ENCODE measurements at regions not wholly inside any gene's neighbourhood (a gene's known extent, or its start where the extent isn't known, plus 50 kb on each side); places are given as distances from the start of the nearest gene placed in this dataset.
A peak's percentile ranks its signal among the peaks of the same experiment; 100 is the strongest.
"Not testable (repeated sequence)": the region's sequence is repeated elsewhere in the genome, so short reads cannot be mapped to it uniquely, and the experiment has no call there.

DNA sequence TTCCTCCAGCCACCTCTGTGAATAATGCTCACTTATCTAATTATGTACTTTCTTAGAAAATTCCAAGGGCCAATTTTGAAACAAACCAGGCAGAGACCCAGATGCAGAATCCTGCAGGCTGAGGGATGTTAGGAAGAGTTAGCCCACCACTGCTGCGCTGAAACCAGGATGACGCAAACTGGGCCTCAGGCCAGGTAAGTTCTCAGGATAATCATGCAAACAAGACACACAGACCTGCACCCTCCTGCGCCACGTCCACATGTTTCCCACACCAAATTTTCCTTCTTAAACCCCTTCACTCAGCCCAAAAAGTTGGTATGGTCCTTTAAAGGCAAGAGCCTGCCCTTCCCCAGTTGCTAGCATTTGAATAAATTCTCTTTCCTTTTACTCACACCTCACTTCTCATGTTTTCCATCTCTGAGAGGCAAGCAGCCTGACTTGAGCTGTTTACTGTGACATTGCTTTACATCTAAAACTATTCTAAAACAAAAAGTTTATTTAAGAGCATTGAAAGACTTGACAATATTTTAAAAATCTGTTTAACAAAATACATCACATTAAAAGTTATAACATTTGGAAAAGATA, 887.1 kb downstream of the LRRIQ3 start:
- ATAC-seq = no peak
- Mint-ChIP-seq H3K4me1 (no peaks in the 10 kb centered on the region), H3K36me3 (no peaks in the 10 kb centered on the region), H3K27ac (no peak overlapping the region), H3K4me3 (no peak overlapping the region), H3K27me3 (no peaks in the 10 kb centered on the region), H3K9me3 (peaks cover 3% of the 10 kb centered on the region)

DNA sequence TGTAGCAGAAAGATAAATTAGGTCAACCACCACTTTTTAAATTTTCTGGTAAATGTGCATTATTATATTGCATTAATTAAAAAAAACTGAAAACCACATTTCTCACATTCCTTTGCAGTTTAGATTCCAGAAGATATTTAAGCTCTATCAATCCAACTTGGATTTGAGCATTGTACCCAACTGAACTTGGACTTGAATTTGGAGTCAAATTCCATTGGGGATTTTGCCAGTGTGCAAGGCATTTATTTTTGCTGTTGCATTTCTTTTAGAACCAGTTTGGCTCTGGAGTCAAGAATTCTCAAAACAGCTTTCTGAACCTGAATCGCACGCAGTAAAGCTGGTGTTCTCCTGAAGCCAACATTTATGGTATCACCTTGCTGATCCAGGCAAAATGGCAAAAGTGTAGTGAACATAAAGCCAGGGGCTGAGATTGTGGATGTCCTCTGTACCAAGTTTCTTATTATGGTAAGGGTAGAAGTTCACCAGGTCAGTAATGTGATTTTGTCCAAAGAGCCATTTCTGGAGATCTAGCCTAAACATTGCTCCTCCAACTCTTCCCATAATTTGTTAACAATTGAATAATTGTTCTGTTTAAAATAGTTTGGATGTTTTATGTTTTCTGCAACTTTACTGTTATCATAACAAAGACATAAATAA, 890.9 kb downstream of the LRRIQ3 start:
- Mint-ChIP-seq H3K27me3 (no peaks in the 10 kb centered on the region), H3K27ac (no peak overlapping the region), H3K4me1 (no peaks in the 10 kb centered on the region), H3K36me3 (no peaks in the 10 kb centered on the region), H3K4me3 (no peak overlapping the region), H3K9me3 (peaks cover 3% of the 10 kb centered on the region)
- ATAC-seq = no peak

DNA sequence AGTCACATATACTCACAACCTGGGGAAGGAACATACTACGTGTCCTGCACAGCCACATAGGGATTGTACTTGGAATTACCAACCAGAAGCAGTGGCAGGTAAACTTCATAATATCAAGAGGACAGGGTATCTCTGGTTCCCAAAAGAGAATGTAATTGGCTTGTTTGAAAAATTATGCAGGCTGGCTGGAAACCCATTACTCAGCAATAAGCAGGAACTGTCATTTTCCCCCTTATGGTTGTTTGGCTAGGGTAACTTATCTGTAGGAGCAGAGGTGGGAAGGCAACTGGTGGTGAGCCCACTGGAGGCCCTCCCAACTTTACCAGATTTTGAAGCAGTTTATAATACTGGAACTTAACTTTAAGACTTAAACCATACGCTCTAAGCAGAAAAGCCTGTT, 924.1 kb downstream of the LRRIQ3 start:
- no peak overlapping the region for H3K27ac Mint-ChIP-seq
- no peaks in the 10 kb centered on the region for H3K36me3 Mint-ChIP-seq
- no peaks in the 10 kb centered on the region for H3K27me3 Mint-ChIP-seq
- H3K4me1 Mint-ChIP-seq = no peaks in the 10 kb centered on the region
- H3K9me3 Mint-ChIP-seq = peaks cover 11% of the 10 kb centered on the region
- no peak overlapping the region for H3K4me3 Mint-ChIP-seq
- no peak for ATAC-seq

DNA sequence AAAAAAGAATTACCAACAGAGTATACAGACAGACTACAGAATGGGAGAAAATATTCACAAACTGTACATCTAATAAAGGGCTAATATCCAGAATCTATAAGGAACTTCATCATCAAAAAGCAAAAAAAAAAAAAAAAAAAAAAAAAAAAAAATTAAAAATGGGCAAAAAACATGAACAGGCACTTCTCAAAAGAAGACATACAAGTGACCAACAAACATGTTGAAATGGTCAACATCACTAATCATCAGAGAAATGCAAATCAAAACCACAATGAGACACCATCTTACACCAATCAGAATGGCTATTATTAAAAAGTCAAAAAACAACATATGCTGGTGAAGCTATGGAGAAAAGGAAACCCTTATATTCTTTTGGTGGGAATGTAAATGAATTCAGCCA, 952.8 kb downstream of the LRRIQ3 start:
- peaks cover 21% of the 10 kb centered on the region for H3K9me3 Mint-ChIP-seq
- H3K27ac Mint-ChIP-seq, H3K27me3 Mint-ChIP-seq, ATAC-seq, H3K36me3 Mint-ChIP-seq, H3K4me1 Mint-ChIP-seq, H3K4me3 Mint-ChIP-seq: not testable (repeated sequence)

DNA sequence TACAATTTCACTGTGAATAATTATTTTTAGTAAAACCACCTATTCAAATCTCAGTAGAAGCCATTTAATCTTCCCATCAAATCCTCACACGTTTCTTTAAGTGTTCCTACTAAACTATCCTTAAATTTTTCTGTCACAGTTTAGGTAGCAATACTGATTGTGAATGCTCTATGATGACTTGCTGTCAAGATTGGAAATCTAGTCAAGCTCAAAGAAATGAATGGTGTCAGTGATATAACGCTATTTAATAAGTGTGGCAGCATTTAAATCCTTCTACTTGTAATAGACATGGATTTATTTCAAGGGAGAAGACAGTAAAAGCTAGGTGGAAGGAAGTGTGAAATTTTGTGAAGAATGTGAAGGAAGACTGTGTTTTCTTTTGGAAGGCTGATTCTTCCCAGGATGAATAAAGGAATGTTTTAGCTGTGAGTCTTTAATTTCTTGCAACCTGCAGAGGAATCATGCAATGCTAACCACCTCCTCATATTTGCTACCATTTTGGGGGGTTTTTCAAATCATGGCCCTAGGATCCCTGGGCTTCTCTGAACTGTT, 936.7 kb upstream of the NEGR1 start:
- Mint-ChIP-seq H3K9me3 (peaks cover 12% of the 10 kb centered on the region), H3K27ac (no peak overlapping the region), H3K4me1 (no peaks in the 10 kb centered on the region), H3K4me3 (no peak overlapping the region), H3K36me3 (no peaks in the 10 kb centered on the region), H3K27me3 (no peaks in the 10 kb centered on the region)
- no peak for ATAC-seq

DNA sequence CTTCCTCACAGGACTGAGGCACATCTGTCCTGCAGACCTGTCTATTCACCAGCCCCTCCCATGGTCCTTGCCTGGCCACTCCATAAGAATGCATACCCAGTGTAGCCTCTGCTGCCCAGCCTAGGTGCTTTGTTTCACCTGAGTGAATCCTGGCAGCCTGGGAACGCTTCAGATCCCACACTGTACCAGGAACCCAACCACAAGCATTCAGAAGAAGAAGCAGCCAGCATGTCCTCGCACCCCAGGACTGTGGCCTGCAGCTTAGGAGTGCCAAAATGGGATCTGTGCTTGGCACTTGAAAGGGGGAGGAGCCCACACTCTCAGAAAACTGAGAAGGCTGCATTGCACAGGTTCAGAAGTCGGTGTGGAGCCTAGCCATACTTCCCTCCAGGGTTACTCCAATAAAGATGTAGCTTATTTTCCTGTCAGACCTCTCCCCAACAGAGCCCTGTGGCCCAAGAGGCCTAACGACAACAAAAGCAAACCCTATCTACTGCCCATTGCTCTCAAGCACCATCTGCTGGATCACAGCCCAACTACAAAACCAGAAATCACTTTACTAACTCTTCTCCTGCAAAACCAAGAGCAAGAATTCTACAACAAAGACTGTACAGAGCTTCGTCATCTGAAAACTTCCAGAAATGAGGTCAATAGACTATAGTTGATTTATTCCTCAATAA, 923.1 kb upstream of the NEGR1 start:
- Mint-ChIP-seq H3K4me3 (no peak overlapping the region), H3K36me3 (no peaks in the 10 kb centered on the region), H3K9me3 (peaks cover 7% of the 10 kb centered on the region), H3K27ac (no peak overlapping the region), H3K4me1 (no peaks in the 10 kb centered on the region), H3K27me3 (no peaks in the 10 kb centered on the region)
- no peak for ATAC-seq

DNA sequence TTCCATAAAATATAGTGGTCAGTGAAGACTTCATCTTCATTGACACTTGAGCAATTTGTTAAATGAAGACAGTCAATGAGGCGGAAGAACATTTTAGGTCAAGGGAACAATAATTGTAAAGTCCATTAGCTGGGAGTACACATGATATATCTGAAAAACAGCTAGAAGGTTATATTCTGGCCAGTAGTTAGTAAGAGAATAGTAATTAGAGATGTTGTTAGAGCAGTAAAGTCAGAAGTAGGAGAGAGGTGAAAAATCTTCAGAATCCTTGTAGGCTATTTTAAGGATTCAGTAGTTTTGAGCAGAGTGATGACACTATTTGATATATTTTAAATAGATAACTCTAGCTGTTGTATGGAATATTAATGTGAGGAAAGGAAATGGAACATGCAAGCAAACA, 915.6 kb upstream of the NEGR1 start:
- Mint-ChIP-seq H3K4me3 (no peak overlapping the region), H3K36me3 (no peaks in the 10 kb centered on the region), H3K27me3 (no peaks in the 10 kb centered on the region), H3K27ac (no peak overlapping the region), H3K9me3 (no peaks in the 10 kb centered on the region), H3K4me1 (no peaks in the 10 kb centered on the region)
- no peak for ATAC-seq

DNA sequence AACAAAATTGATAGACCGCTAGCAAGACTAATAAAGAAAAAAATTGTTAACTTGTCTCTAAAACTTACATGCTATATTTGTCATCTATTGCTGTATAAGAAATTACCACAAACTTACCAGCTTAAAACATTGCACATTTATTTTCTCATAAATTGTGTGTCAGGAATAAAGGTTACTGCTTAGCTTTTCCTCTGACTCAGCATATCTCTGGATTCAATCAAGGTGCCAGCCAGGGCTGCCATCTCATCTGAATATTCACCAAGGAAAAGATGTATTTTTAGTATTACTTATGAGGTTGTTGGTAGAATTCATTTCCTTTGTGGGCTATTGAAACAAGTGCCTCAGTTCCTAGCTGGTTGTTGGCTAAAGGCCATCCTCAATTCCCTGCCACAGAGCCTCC, 912.6 kb upstream of the NEGR1 start:
- no peaks in the 10 kb centered on the region for H3K27me3 Mint-ChIP-seq
- no peaks in the 10 kb centered on the region for H3K36me3 Mint-ChIP-seq
- no peak for ATAC-seq
- H3K27ac Mint-ChIP-seq = no peak overlapping the region
- no peaks in the 10 kb centered on the region for H3K9me3 Mint-ChIP-seq
- H3K4me1 Mint-ChIP-seq = no peaks in the 10 kb centered on the region
- H3K4me3 Mint-ChIP-seq = no peak overlapping the region

DNA sequence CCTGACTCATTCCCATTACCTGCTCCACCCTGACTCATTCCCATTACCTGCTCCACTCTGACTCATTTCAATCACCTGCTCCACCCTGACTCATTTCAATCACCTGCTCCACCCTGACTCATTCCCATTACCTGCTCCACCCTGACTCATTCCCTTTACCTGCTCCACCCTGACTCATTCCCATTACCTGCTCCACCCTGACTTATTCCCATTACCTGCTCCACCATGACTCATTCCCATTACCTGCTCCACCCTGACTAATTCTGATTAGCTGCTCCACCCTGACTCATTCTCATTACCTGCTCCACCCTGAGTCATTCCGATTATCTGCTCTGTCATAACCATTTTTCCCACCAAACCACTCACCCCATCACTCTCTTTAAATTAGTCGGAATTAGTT, 901.2 kb upstream of the NEGR1 start:
- ATAC-seq, H3K9me3 Mint-ChIP-seq, H3K4me3 Mint-ChIP-seq, H3K36me3 Mint-ChIP-seq, H3K4me1 Mint-ChIP-seq, H3K27me3 Mint-ChIP-seq, H3K27ac Mint-ChIP-seq: not testable (repeated sequence)

DNA sequence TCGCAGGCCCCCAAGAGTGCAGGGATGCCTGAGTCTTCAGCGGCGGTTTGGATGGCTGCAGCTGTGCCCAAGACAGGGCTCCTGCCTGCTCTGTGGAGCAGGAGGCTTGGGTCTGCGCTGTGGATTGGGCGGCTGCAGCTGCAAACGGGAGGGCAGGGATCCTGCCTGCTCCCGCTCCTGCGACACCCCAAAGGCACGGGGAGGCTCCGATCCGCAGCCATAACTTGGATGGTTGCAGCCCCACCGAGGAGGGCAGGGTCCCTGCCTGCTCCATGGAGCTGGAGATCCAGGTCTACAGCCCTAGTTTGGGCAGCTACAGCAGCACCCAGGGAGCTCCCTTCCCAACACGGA, 898.8 kb upstream of the NEGR1 start:
- Mint-ChIP-seq H3K4me1 (no peaks in the 10 kb centered on the region), H3K27me3 (no peaks in the 10 kb centered on the region), H3K9me3 (peaks cover 6% of the 10 kb centered on the region), H3K27ac (no peak overlapping the region), H3K36me3 (no peaks in the 10 kb centered on the region), H3K4me3 (no peak overlapping the region)
- ATAC-seq = no peak

DNA sequence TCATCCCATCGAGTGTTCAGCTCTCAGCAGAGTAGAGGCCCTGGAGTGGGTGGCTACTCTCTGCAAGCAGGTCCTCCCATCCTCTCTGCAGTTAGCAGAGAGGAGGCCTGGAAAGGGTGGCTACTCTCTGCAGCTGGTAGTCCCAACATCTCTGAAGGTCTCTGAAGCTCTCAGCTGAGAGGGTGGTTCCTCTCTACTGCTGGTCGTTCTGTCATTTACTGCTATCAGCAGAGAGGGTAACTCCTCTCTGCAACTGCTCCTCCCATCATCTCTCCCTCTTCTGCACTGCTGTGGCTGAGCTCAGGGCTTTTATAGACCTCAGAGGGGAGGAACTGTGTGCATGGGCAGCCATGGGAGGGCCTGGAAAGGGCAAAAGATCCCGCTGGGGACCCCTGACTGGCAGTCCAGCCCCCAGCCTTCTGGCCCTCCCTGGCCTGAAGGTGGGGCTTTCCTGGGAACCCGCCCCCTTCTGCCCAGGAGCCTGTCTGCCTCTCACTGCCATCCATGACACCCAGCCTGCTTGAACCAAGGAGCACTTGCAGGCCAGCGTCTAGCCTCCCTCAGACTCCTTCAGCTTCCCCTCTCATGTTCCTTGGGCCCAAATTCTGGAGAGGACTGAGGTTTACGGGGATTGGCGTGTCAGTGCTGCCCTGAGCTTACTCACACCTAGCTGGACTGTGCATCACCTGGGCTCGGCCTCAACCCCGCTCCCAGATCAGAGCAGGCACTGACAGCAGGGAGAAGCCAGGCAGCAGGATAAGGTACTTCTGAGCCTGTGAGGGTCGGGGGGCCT, 898.3 kb upstream of the NEGR1 start:
- Mint-ChIP-seq H3K4me3 (no peak overlapping the region), H3K9me3 (peaks cover 6% of the 10 kb centered on the region), H3K27me3 (no peaks in the 10 kb centered on the region), H3K4me1 (no peaks in the 10 kb centered on the region), H3K27ac (no peak overlapping the region), H3K36me3 (no peaks in the 10 kb centered on the region)
- ATAC-seq = peak; percentile 31

DNA sequence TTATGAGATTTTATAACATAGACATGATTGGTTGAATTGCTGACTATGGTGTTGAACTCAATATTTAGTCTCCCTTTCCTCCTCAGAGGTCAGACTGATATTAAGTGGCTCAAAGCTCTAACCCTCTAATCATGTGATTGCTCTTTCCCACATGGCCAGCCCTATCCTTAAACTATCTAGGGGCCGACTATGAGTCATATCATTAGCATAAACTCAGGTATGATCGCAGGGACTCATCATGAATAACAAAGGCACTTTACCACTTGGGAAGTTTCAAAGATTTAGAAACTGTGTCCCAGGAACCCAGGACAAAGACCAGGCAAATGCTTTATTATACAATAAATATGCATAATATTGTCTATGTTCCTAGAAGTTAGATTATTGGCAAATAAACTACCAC, 894.6 kb upstream of the NEGR1 start:
- no peak for ATAC-seq
- Mint-ChIP-seq H3K4me1 (no peaks in the 10 kb centered on the region), H3K27ac (no peak overlapping the region), H3K4me3 (no peak overlapping the region), H3K36me3 (no peaks in the 10 kb centered on the region), H3K27me3 (no peaks in the 10 kb centered on the region), H3K9me3 (no peaks in the 10 kb centered on the region)

DNA sequence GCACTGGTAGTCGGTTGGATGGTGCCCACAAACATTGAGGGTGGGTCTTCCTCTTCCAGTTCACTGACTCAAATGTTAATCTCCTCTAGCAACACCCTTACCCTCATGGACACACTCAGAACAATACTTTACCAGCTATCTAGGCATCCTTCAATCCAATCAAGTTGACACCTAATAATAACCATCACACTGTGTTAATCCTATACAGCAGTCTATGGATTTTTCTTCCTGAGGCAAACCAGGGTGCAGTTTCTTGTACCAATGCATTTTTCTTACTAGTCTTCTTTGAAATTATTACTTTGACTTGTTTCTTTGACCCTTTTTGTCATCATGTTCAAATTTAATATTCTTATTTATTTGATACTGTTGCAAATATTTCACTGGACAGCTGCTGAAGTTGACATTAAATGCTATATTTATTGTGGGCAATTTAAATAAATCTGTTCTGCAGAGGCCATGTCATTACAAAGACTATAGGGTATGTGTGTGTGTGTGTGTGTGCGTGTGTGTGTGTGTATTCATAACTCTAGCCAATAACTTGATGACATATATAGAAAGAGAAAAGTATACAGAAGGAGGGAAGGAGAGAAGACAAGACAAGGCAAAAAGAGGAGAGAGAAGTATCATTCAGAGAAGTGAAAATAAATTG, 884.8 kb upstream of the NEGR1 start:
- no peaks in the 10 kb centered on the region for H3K36me3 Mint-ChIP-seq
- no peak overlapping the region for H3K4me3 Mint-ChIP-seq
- no peaks in the 10 kb centered on the region for H3K9me3 Mint-ChIP-seq
- H3K4me1 Mint-ChIP-seq = no peaks in the 10 kb centered on the region
- H3K27ac Mint-ChIP-seq = no peak overlapping the region
- no peaks in the 10 kb centered on the region for H3K27me3 Mint-ChIP-seq
- ATAC-seq = no peak

DNA sequence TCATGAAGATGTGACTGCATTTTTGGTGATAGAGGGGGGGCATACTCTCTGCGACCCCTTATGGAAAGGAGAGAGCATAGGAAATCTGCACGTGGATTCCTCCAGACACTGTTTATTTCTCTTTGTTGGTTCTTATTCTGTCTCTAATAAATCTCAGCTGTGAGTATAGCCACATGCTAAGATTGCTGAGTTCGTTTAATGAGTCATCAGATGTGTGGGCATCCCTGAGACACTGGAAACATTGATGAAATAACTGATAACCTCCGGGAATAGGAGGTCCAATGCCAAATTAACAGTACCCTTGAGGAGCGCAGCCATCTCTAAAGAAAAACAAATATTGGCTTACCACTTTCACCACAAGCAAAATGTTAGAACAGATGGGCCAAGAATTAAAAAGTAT, 880.2 kb upstream of the NEGR1 start:
- Mint-ChIP-seq H3K36me3 (no peaks in the 10 kb centered on the region), H3K4me1 (no peaks in the 10 kb centered on the region), H3K4me3 (no peak overlapping the region), H3K27me3 (no peaks in the 10 kb centered on the region), H3K9me3 (no peaks in the 10 kb centered on the region), H3K27ac (no peak overlapping the region)
- no peak for ATAC-seq

DNA sequence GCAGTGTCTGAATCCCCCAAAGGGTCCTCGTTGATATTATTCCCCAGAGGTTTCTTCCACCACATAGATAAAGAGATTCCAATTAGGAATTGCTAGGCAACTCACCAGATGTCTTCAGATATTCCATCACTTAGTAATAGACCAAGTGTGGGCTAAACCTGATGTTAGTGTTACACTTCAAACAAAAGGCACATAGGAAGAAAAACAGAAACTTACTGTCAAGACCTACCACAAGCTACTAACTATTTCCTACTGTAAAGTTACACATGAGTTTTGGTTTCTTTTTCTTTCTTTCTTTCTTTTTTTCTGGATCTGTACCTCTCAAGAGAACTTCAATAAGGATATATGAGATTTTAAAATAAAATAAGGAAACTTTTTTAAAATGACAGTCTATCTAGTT, 879.1 kb upstream of the NEGR1 start:
- no peak for ATAC-seq
- Mint-ChIP-seq H3K36me3 (no peaks in the 10 kb centered on the region), H3K27me3 (no peaks in the 10 kb centered on the region), H3K27ac (no peak overlapping the region), H3K4me3 (no peak overlapping the region), H3K9me3 (no peaks in the 10 kb centered on the region), H3K4me1 (no peaks in the 10 kb centered on the region)

Data from stimulated activated memory B cell treated with anti-CD40 and anti-IgM and Interleukin-4, amounts not matched to agents 10 μg/mL and 1 μg/mL and 100 μg/mL, for 72 hours (primary cell).